Fibroblast of lung (primary cell): ENCODE measurements at regions not wholly inside any gene's neighbourhood (a gene's known extent, or its start where the extent isn't known, plus 50 kb on each side); places are given as distances from the start of the nearest gene placed in this dataset.

Experiments used
- CTCF ChIP-seq, 2 donors: IDR thresholded peaks in 1 of 2; conservative IDR thresholded peaks in 1 of 2; 1 replicate in 1 of 2; 2 replicates in 1 of 2; pipeline ENCODE4 v1.5.1; 2011 to 2012; ENCODE audit warnings: low read length in 2 of 2, control low read depth in 1 of 2, inconsistent platforms in 1 of 2, low read depth in 1 of 2, mild to moderate bottlenecking in 1 of 2
- EZH2 ChIP-seq: IDR thresholded peaks from 2 replicates; pipeline ENCODE4 v1.5.1; 2012; ENCODE audit warnings: low read length, control low read depth, mild to moderate bottlenecking; ENCODE audit errors: missing control alignments

GRCh38 chr2:217076657-217077232 is 216.9 kb upstream of the TNP1 start:
- TF ChIP-seq CTCF (conservative IDR thresholded peaks at IDR 0.05 in 1 of 2, IDR thresholded peaks at IDR 0.05 in 1 of 2; ENCODE audit: low read depth in 1 of 2, low read length in 2 of 2) (no peak), EZH2 (no peak)
